Epithelial cell of esophagus (primary cell): ENCODE measurements at regions not wholly inside any gene's neighbourhood (a gene's known extent, or its start where the extent isn't known, plus 50 kb on each side); places are given as distances from the start of the nearest gene placed in this dataset.
"Not testable (repeated sequence)": the region's sequence is repeated elsewhere in the genome, so short reads cannot be mapped to it uniquely, and the experiment has no call there.

Experiments
- DNase-seq: peaks from one replicate; pipeline ENCODE4 v3.0.0; 2010; ENCODE audit warnings: low read depth
- H3K4me3 ChIP-seq: 2 replicates; pipeline ENCODE4 v1.5.1; 2011; ENCODE audit warnings: mild to moderate bottlenecking, low read length, control low read depth
- TF ChIP-seq, protein P1 (sequence below): IDR thresholded peaks from 2 replicates; pipeline ENCODE4 v1.5.1; 2011; ENCODE audit warnings: low read depth, mild to moderate bottlenecking, low read length, control low read depth, inconsistent platforms; ENCODE audit not compliant: insufficient read depth; ENCODE audit errors: missing control alignments

DNA sequence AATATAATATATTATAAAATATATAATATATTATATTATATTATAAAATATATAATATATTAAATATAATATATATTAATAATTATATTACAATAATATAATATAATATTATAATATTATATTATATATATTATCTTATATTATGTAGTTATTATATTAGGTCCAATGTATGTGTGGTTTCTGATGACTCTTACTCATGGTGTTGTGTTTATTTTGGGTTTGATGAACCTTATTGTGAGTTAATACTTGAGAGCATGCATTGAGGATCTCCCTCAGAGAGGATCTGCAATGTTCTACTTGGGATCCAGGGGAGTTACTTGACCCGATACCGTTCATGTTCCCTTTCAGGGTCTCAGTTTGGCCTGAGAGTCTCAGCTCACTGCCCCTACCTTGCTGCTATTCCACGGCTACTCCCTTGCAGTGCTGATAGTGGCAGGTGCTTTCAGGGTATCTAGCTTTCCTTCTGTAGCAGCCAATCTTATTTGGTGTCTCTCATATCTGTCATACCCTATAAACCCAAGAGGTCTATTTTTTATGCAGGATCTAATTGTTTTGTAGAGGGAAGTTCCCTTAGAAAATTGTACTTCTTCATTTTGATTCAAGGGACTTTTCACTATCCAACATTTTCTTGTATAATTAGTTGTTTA is 89.1 kb upstream of the ZDHHC17 start:
- DNase-seq: no peak
- H3K4me3 ChIP-seq: no peak overlapping the region
- TF ChIP-seq, protein P1, sequence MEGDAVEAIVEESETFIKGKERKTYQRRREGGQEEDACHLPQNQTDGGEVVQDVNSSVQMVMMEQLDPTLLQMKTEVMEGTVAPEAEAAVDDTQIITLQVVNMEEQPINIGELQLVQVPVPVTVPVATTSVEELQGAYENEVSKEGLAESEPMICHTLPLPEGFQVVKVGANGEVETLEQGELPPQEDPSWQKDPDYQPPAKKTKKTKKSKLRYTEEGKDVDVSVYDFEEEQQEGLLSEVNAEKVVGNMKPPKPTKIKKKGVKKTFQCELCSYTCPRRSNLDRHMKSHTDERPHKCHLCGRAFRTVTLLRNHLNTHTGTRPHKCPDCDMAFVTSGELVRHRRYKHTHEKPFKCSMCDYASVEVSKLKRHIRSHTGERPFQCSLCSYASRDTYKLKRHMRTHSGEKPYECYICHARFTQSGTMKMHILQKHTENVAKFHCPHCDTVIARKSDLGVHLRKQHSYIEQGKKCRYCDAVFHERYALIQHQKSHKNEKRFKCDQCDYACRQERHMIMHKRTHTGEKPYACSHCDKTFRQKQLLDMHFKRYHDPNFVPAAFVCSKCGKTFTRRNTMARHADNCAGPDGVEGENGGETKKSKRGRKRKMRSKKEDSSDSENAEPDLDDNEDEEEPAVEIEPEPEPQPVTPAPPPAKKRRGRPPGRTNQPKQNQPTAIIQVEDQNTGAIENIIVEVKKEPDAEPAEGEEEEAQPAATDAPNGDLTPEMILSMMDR: no peak

GRCh38 chr12:76676261-76676660 is 87.7 kb upstream of the ZDHHC17 start:
- not testable (repeated sequence) for DNase-seq, H3K4me3 ChIP-seq

DNA sequence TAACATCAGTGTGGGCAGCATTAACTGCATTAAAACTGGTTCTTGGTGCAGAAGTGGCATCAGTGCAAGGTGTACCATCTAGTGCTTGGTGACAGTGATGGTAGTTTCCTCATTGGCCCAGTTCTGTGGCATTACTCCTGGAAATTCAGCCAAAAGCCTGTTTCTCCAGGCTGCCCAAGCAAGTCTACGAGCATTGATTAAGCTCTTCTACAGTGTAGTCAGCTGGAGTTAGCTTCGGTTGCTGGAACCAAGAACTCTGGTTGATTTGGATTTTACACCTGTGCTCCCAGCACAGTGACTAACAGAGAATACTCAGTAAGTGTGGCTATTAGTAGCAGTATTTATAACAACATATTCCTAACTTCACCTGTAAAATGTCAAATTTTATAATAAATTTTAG is 84.9 kb upstream of the ZDHHC17 start:
- no peak for DNase-seq
- no peak overlapping the region for H3K4me3 ChIP-seq
- TF ChIP-seq, protein P1: no peak

DNA sequence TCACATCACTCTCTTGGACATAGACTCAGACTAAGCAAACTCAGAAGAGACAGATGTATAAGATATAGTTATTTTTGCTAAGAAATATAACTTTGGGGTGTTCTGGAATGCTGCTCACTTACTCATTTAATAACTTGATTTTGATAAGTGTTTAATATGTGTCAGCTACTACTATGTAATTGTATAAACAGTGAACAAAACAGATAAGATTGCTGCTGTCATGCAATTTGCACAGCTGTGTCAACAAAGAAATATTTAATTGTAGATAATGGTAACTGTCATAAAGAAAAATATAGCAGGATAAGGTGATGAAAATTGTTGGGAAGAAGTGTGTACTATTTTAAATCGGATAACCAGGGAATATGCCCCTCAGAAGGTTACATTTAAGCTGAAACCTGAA is 84.1 kb upstream of the ZDHHC17 start:
- no peak overlapping the region for H3K4me3 ChIP-seq
- TF ChIP-seq, protein P1: no peak
- DNase-seq: no peak

DNA sequence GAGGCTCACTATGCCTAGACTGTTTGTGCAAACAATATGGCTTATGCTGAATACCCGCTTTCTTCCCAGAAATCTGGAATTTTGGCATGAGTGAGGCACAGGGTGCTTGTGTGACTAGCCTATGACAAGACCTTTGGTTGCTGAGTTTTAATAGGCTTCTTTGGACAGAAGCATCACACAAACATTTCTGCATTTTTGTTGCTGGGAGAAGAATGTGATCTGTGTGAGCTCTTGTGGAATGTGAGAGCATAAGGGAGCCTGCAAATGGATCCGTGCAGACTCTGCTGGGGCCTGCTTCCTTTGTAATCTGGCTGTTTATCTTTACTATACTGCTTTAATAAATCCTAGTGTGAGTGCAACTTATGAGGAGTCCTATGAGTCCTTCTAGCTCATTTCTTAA is 83.0 kb upstream of the ZDHHC17 start:
- TF ChIP-seq, protein P1: no peak
- DNase-seq: no peak
- no peak overlapping the region for H3K4me3 ChIP-seq

GRCh38 chr12:76685246-76685678 is 78.7 kb upstream of the ZDHHC17 start:
- H3K4me3 ChIP-seq: no peak overlapping the region
- DNase-seq: no peak

GRCh38 chr12:76687981-76688380 is 75.9 kb upstream of the ZDHHC17 start:
- H3K4me3 ChIP-seq: no peak overlapping the region
- TF ChIP-seq, protein P1: no peak
- peak; percentile 14 for DNase-seq

More at GRCh38 chr12:76685246-76685678, 78.7 kb upstream of the ZDHHC17 start:
- TF ChIP-seq, protein P1: no peak
